GM12874 (cell line): ENCODE measurements at regions not wholly inside any gene's neighbourhood (a gene's known extent, or its start where the extent isn't known, plus 50 kb on each side); places are given as distances from the start of the nearest gene placed in this dataset.
A peak's percentile ranks its signal among the peaks of the same experiment; 100 is the strongest.

Experiments used
- TF ChIP-seq, protein P1 (sequence below): IDR thresholded peaks from 2 replicates; pipeline ENCODE4 v1.5.1; 2011; ENCODE audit warnings: low read depth, mild to moderate bottlenecking, control low read depth, low read length, moderate library complexity; ENCODE audit not compliant: insufficient read depth

DNA sequence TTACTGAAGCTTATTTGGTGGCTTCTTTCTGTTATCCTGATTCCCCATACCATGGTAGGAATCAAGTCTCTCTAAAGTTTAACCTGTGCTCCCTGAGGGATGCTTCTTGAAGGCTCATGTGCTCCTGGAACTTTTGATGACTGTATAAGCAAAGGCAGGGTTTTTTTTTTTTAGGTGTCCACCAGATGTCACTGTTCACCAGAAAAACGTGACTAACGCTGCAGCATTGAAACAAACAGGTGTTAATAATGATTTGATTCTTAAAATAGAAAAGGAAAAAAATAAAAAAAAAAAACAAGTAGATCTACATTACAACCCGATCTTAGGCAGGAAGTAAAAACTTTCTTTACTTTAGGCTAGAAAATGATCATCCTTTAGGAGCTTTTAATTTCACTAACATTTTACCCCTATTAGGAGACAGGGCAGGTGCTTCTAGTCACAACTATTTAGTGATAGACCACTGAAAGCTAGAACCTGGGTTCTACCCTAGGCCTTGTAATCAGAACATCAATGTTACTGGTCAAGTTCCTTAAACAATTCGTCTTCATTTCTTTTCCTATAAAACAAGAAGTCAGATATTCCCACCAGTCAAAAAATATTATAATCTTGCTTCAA is 223.0 kb downstream of the PLA2G4A start:
- TF ChIP-seq, protein P1, sequence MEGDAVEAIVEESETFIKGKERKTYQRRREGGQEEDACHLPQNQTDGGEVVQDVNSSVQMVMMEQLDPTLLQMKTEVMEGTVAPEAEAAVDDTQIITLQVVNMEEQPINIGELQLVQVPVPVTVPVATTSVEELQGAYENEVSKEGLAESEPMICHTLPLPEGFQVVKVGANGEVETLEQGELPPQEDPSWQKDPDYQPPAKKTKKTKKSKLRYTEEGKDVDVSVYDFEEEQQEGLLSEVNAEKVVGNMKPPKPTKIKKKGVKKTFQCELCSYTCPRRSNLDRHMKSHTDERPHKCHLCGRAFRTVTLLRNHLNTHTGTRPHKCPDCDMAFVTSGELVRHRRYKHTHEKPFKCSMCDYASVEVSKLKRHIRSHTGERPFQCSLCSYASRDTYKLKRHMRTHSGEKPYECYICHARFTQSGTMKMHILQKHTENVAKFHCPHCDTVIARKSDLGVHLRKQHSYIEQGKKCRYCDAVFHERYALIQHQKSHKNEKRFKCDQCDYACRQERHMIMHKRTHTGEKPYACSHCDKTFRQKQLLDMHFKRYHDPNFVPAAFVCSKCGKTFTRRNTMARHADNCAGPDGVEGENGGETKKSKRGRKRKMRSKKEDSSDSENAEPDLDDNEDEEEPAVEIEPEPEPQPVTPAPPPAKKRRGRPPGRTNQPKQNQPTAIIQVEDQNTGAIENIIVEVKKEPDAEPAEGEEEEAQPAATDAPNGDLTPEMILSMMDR = peak; percentile 31; the same call in 1 of the 2 replicates

DNA sequence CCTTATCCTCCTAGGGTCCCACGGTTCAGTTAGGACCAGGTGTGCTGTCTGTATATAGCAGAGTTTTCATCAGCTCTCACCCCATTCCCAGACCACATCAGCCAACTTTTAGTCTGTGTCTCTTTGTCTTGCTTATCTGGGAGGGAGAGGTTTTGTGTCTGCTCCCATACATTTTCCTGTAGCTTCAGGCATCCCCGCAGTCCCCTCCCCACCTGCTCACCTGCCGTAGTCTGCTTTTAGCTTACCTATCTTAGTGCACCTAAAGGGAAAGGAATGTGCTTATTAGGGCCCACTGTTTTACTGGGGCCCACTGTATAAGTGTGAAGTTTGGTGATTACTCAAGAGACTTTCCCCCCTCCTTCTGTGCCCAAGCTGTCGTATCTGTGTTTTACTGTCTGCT is 225.1 kb downstream of the PLA2G4A start:
- TF ChIP-seq, protein P1 = no peak

DNA sequence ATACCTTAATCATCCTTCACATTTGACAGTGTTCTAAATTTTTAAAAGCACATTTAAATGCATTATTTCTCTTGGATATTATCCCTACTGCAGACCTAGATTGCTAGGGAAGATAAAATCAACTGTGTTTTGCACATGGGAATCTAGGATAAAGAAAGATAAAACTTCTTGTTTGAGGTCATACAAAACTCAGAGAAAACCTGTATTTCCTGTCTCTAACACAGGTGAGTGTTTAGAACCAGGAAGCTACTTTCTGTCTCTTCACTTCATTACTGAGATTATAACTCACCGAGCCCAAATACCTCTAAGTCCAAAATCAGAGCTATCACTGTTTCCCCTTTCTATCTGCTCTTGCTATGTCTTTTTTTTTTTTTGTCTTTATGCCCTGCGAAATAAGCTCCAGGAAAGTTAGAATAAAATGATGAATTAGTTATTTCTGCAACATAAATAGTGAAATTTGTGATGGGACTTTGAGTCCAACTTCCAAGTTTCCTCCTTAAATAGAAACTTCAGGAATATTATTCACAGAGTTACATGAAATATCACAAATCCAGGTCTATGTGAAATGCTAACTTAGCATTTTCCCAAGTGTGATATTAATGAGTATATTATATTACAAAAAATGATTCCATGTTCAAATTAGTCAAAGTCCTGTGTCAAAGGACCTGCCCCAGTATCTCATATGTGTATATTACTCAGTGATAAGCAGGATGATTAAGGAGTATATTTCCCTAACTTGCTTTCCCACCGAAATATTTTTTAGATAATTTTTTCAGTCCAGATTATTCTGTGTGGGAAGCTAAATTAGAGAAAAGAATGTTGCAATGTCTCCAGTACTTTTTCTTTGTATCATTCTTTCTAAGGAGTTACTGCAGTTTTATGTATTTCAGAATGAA is 226.4 kb downstream of the PLA2G4A start:
- TF ChIP-seq, protein P1 = no peak

DNA sequence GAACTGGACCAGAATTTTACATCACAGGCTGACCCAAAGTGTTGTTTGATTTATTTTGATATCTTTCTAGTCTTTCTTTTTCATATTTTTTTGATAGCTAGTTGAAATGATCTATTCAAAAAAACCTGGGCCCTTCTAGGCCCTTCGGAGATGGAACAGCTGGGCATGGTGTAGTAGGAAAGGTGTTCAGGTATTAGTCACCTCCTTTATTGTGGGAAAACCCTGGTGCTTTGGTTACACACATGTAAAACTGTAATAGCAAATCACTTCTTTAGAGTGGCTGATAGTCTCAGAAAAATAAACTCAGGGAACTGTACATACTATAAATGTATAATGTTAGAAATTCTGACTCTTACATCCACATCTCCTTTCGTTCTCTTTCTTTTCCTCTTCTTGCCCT is 234.5 kb downstream of the PLA2G4A start:
- TF ChIP-seq, protein P1 = no peak

DNA sequence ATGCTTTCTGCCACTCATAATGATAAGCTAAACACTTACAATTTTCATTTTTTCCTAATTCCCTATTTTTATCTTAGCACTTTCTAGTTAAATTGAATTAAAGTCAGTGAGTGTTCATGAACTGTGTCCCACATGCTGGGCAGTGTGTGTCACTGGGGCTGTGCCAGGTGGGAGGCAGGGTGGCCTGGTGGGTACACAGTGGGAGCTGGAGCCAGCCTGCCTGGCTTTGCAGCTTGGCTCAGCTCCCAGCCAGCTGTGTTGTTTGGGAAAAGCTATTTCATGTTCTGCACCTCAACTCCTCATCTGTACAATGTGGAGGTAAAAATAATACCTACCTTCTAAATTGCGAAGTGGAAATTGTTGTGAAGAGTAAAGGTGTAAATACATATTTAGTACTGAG is 238.4 kb downstream of the PLA2G4A start:
- TF ChIP-seq, protein P1 = no peak

DNA sequence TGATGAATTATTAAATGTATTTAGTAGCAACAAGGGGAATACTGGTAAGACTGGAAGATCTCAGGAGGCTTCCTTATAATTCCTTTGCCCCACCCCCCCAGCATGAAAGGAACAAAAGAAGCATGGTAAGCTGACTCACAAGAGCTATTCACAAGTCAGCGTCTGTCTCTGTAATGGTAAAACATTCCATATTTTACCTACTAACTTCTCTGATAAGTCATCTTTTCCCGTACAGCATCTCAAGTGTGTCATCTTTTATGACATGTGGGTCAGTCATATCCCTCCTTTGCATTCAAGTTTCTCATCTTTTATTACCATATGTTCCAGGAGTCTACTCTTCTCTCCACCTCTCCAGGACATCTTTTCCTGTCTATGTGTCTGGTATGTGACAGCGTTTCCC is 241.3 kb downstream of the PLA2G4A start:
- TF ChIP-seq, protein P1 = no peak

DNA sequence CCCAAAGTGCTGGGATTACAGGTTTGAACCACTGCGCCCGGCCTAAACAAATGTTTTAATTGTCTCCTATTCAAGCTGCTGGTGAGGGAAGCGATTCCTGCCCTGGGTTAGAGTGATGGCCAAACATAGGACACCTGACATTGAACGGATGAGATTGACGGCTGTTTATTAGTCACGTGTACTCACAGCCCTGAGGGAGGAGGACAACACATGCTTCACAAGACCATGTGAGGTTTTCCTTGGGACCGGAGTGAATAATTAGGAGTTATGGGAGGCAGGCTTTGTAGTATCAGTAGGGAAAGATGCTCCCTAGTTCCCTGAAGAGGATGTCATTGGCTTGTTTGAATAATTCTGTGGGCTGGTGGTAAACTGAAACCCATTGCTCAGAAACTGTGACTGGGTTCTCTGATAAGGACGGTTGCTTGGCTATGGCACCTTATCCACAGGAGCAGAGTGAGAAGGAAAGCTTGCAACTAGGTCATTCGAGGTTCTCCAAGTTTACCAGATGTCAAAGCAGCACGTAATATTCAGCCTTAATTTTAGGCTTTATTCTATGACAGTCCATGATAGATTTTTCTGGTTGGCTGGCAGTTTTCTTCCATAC is 245.8 kb downstream of the PLA2G4A start:
- TF ChIP-seq, protein P1 = no peak
